Panc1 (cell line): ENCODE measurements at regions not wholly inside any gene's neighbourhood (a gene's known extent, or its start where the extent isn't known, plus 50 kb on each side); places are given as distances from the start of the nearest gene placed in this dataset.

Experiments
- ATAC-seq: fragments of 200-7000 bp; cut with Tn5 transposase; 2 replicates; pipeline ENCODE4 v1.9.1; 2020; ENCODE audit warnings: mild to moderate bottlenecking, moderate library complexity
- BruUV-seq: library from RNA; stranded (reverse); fragments of 400-500 nt; replicated peaks from 2 replicates; lab custom pipeline; 2021; lab: Mats Ljungman, UMichigan
- CTCF ChIA-PET: fragments of 300-600 bp; sonication (Branson Sonifier 250); formaldehyde crosslinking; loops from one replicate; lab custom pipeline; 2022; ENCODE audit warnings: antibody characterized with exemption; lab: Charles Lee
- POLR2A ChIA-PET: fragments of 300-600 bp; sonication (Branson Sonifier 250); formaldehyde crosslinking; loops from one replicate; lab custom pipeline; 2022; ENCODE audit warnings: antibody characterized with exemption; lab: Charles Lee
- DNase-seq: peaks from one replicate; pipeline ENCODE4 v3.0.0-alpha.2; 2010; ENCODE audit warnings: low read depth, low spot score
- H3K27ac ChIP-seq: 2 replicates; pipeline ENCODE4 v1.5.1; 2011; ENCODE audit warnings: mild to moderate bottlenecking, low read length, inconsistent platforms
- H3K27me3 ChIP-seq: fragments of 200-500 bp; sonication (Bioruptor generic); 2 replicates; pipeline ENCODE4 v1.6.0; 2014; ENCODE audit warnings: low read length, inconsistent platforms; ENCODE audit not compliant: control insufficient read depth, insufficient read depth
- H3K36me3 ChIP-seq: fragments of 200-500 bp; sonication (Bioruptor generic); 2 replicates; pipeline ENCODE4 v1.5.1; 2014; ENCODE audit warnings: inconsistent platforms, mild to moderate bottlenecking, low read length, moderate library complexity; ENCODE audit not compliant: control insufficient read depth, insufficient read depth
- H3K4me1 ChIP-seq: 2 replicates; pipeline ENCODE4 v1.5.1; 2011; ENCODE audit warnings: inconsistent platforms, mild to moderate bottlenecking, low read length, moderate library complexity; ENCODE audit not compliant: control insufficient read depth, insufficient read depth
- H3K4me3 ChIP-seq, 2 experiments: 2 replicates each; pipeline ENCODE4 v1.5.1; 2011 to 2012; ENCODE audit warnings: low read depth in 2 of 2, low read length in 2 of 2, mild to moderate bottlenecking in 2 of 2, inconsistent platforms in 1 of 2, moderate library complexity in 1 of 2
- H3K9me3 ChIP-seq: fragments of 200-500 bp; sonication (Bioruptor generic); 2 replicates; pipeline ENCODE4 v1.5.1; 2014; ENCODE audit warnings: low read depth, mild to moderate bottlenecking, inconsistent platforms, low read length, moderate library complexity; ENCODE audit not compliant: control insufficient read depth, insufficient read depth
- POLR2AphosphoS5 ChIP-seq: IDR thresholded peaks from 2 replicates; pipeline ENCODE4 v1.6.1; 2012; ENCODE audit warnings: mild to moderate bottlenecking, low read depth, low read length, moderate library complexity
- REST ChIP-seq, 2 experiments: IDR thresholded peaks; 2 replicates each; pipeline ENCODE4 v1.6.1; 2011 to 2012; ENCODE audit warnings: low read depth in 2 of 2, control low read depth in 1 of 2, low read length in 1 of 2, mild to moderate bottlenecking in 1 of 2, moderate library complexity in 1 of 2; ENCODE audit not compliant: insufficient read depth in 1 of 2
- SIN3A ChIP-seq: IDR thresholded peaks from 2 replicates; pipeline ENCODE4 v1.6.1; 2012; ENCODE audit warnings: low read depth, mild to moderate bottlenecking, low read length, moderate library complexity, borderline replicate concordance; ENCODE audit not compliant: insufficient read depth
- TCF7L2 ChIP-seq: IDR thresholded peaks from 2 replicates; pipeline ENCODE4 v1.6.1; 2011; ENCODE audit warnings: mild to moderate bottlenecking, low read depth, low read length, inconsistent platforms
- in situ Hi-C: cut with HindIII; loops from 2 replicates; pipeline ENCODE4 v1.10.0; 2016; ENCODE audit warnings: low sequenced_read_pairs, low pct_unique_long_range_greater_than_20kb
- intact Hi-C: fragments of 100-400 bp; cut with micrococcal nuclease; formaldehyde crosslinking; loops from one replicate; pipeline ENCODE4 v1.10.0; 2022; ENCODE audit not compliant: unreplicated experiment
- TF ChIP-seq, protein P1 (sequence below): fragments of 450-650 bp; IDR thresholded peaks from 2 replicates; pipeline ENCODE4 v1.5.1; 2017; ENCODE audit warnings: mild to moderate bottlenecking

DNA sequence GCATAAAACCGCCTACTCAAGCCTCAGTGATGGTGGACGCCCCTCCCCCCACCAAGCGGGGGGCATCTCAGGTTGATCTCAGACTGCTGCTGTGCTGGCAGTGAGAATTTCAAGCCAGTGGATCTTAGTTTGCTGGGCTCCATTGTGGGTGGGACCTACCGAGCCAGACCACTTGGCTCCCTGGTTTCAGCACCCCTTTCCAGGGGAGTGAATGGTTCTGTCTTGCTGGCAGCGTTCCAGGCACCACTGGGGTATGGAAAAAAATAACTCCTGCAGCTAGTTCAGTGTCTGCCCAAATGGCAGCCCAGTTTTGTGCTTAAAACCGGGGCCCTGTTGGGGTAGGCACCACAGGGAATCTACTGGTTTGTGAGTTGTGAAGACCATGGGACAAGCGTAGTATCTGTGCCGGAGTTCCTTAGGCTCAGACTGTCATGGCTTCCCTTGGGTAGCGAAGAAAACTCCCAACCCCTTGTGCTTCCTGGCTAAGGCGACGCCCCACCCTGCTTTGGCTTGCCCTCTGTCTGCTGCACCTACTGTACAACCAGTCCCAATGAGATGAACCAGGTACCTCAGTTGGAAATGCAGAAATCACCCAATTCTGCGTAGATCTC lies 1334.5 kb upstream of the ADGRB3 start:
- intact Hi-C loops: no loop called here
- H3K27me3 ChIP-seq: no peaks in the 10 kb centered on the region
- no peaks in the 10 kb centered on the region for H3K9me3 ChIP-seq
- ChIA-PET POLR2A (no interaction called here), CTCF (no interaction called here)
- TF ChIP-seq POLR2AphosphoS5: no peak
- TF ChIP-seq, protein P1, sequence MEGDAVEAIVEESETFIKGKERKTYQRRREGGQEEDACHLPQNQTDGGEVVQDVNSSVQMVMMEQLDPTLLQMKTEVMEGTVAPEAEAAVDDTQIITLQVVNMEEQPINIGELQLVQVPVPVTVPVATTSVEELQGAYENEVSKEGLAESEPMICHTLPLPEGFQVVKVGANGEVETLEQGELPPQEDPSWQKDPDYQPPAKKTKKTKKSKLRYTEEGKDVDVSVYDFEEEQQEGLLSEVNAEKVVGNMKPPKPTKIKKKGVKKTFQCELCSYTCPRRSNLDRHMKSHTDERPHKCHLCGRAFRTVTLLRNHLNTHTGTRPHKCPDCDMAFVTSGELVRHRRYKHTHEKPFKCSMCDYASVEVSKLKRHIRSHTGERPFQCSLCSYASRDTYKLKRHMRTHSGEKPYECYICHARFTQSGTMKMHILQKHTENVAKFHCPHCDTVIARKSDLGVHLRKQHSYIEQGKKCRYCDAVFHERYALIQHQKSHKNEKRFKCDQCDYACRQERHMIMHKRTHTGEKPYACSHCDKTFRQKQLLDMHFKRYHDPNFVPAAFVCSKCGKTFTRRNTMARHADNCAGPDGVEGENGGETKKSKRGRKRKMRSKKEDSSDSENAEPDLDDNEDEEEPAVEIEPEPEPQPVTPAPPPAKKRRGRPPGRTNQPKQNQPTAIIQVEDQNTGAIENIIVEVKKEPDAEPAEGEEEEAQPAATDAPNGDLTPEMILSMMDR: no peak
- no peak for TF ChIP-seq TCF7L2
- TF ChIP-seq REST (IDR thresholded peaks at IDR 0.05; ENCODE audit: insufficient read depth in 1 of 2, low read depth in 2 of 2, low read length in 1 of 2): no peak
- no peak for TF ChIP-seq SIN3A
- in situ Hi-C loops: no loop called here
- no peaks in the 10 kb centered on the region for H3K36me3 ChIP-seq
- BruUV-seq: no TSS peak
- no peak for ATAC-seq
- H3K4me3 ChIP-seq: no peak overlapping the region
- DNase-seq: no peak
- no peaks in the 10 kb centered on the region for H3K4me1 ChIP-seq
- H3K27ac ChIP-seq: no peak overlapping the region

- TF ChIP-seq POLR2AphosphoS5: no peak
- no peak for TF ChIP-seq REST (IDR thresholded peaks at IDR 0.05; ENCODE audit: insufficient read depth in 1 of 2, low read depth in 2 of 2, low read length in 1 of 2)
- TF ChIP-seq, protein P1: no peak
- TF ChIP-seq TCF7L2: no peak
- TF ChIP-seq SIN3A: no peak
- ATAC-seq (no peak), DNase-seq (no peak)
- no TSS peak for BruUV-seq
- Histone ChIP-seq H3K27ac (no peak overlapping the region), H3K36me3 (no peaks in the 10 kb centered on the region), H3K4me1 (no peaks in the 10 kb centered on the region), H3K4me3 (no peak overlapping the region), H3K9me3 (no peaks in the 10 kb centered on the region), H3K27me3 (no peaks in the 10 kb centered on the region)
- in situ Hi-C loops (no loop called here), intact Hi-C loops (no loop called here)
- ChIA-PET CTCF (no interaction called here), POLR2A (interaction anchor here (0.6 kb wide), 1 partner anchor 152 kb away, joined by 3 read pairs; no protein-coding TSS in a partner anchor)
Measured at GRCh38 chr6:67292169-67292568, 1342.9 kb upstream of the ADGRB3 start.
